Testis (tissue), 2 donors: ENCODE measurements at regions not wholly inside any gene's neighbourhood (a gene's known extent, or its start where the extent isn't known, plus 50 kb on each side); places are given as distances from the start of the nearest gene placed in this dataset.

Experiments
- CTCF ChIP-seq, 3 experiments: fragments of 450-650 bp in 2 of 3; fragments of 200-600 bp in 1 of 3; sonication (generic) in 1 of 3; IDR thresholded peaks; one replicate each; pipeline ENCODE4 v1.5.1; 2016 to 2019; ENCODE audit warnings: antibody characterized with exemption in 3 of 3, mild to moderate bottlenecking in 2 of 3, moderate library complexity in 1 of 3
- POLR2A ChIP-seq: fragments of 450-650 bp; IDR thresholded peaks from one replicate; pipeline ENCODE4 v1.6.1; 2017; ENCODE audit warnings: antibody characterized with exemption, mild to moderate bottlenecking, moderate library complexity

GRCh38 chr20:61149636-61150035, 102.4 kb upstream of the CDH4 start:
- TF ChIP-seq CTCF (IDR thresholded peaks at IDR 0.05), result no peak
- no peak for TF ChIP-seq POLR2A
